ENCODE measurements at regions not wholly inside any gene's neighbourhood (a gene's known extent, or its start where the extent isn't known, plus 50 kb on each side); places are given as distances from the start of the nearest gene placed in this dataset.

DNA sequence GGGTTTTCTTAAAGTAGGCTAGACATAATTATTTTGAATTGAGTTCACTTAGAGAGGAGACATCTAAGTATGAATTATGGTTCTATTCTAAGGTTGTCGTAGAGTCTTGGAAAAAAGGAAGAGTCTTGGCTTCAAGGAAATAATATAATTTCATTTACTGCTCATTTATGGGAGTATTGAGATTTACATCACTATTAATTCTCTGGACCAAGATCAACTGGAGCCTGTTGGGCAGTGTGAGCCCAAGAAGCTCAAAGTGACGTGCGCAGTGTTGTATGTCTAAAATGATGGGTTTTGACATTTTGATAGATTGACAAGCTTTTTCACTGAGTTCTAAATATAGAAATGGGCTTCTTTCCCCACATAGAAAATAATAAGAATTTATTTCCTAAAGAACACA, 154.7 kb downstream of the QPCT start:
- Histone ChIP-seq H3K4me3 (no peak overlapping the region), H3K27ac (no peak overlapping the region), H3K27me3 (peaks cover 0 to 16% (median 0%) of the 10 kb centered on the region in 4 donors), H3K9me3 (no peaks in the 10 kb centered on the region), H3K4me1 (no peaks in the 10 kb centered on the region), H3K36me3 (no peaks in the 10 kb centered on the region)
- 95 to 96% methylated on average over 3 of the region's 3 CpGs for WGBS, 2 donors
- TF ChIP-seq, protein P1, sequence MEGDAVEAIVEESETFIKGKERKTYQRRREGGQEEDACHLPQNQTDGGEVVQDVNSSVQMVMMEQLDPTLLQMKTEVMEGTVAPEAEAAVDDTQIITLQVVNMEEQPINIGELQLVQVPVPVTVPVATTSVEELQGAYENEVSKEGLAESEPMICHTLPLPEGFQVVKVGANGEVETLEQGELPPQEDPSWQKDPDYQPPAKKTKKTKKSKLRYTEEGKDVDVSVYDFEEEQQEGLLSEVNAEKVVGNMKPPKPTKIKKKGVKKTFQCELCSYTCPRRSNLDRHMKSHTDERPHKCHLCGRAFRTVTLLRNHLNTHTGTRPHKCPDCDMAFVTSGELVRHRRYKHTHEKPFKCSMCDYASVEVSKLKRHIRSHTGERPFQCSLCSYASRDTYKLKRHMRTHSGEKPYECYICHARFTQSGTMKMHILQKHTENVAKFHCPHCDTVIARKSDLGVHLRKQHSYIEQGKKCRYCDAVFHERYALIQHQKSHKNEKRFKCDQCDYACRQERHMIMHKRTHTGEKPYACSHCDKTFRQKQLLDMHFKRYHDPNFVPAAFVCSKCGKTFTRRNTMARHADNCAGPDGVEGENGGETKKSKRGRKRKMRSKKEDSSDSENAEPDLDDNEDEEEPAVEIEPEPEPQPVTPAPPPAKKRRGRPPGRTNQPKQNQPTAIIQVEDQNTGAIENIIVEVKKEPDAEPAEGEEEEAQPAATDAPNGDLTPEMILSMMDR (IDR thresholded peaks at IDR 0.05) = no peak
- intact Hi-C loops (cut with DNase I) = no loop called here
- no peak for DNase-seq

DNA sequence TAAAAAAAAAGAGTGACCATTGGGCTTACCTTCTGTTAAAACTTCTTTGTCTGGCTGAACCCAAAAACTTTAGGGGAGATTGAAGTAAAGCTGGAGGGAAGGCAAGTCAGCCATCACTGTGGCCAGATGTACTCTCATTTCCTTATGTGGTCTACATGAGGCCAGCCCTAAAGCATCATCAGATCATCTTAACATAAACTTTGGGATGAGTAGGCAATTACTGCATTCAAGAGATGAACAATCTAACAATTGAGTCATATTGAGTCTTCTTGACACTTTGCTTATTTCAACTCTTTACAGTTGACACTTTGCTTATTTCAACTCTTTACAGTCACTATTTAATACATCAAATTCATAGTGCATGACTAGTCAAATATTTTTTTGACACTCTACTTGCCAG, 155.6 kb downstream of the QPCT start:
- TF ChIP-seq, protein P1 (IDR thresholded peaks at IDR 0.05) = no peak
- no peak for TF ChIP-seq POLR2A (IDR thresholded peaks at IDR 0.05)
- H3K9me3 ChIP-seq = no peaks in the 10 kb centered on the region
- H3K36me3 ChIP-seq = no peaks in the 10 kb centered on the region
- no peak overlapping the region for H3K4me3 ChIP-seq
- no peaks in the 10 kb centered on the region for H3K4me1 ChIP-seq
- peaks cover 0 to 16% (median 0%) of the 10 kb centered on the region in 4 donors for H3K27me3 ChIP-seq
- H3K27ac ChIP-seq = no peak overlapping the region
- intact Hi-C loops (cut with DNase I) = no loop called here
- no peak for DNase-seq

DNA sequence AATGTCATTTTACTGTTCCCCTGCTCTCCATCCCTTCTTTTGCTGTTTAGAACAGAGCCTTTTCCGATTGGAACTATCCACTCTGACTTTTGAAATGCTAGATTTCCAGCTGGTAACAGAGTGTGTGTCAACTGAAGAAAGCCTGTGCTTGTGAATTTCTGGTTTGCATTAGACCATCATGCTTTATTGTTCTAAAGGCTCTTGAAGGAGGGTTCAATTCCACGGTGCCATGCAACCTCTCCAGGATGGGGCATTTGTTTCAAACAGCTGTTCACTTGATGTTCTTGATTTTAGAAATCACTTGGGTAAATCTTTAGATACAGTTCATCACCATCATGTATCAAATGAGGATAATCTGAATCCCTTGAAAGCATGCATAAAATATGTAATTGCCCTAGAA, 156.7 kb downstream of the QPCT start:
- H3K4me1 ChIP-seq = peaks cover 0 to 5% (median 0%) of the 10 kb centered on the region in 3 donors
- no peaks in the 10 kb centered on the region for H3K9me3 ChIP-seq
- no peak overlapping the region for H3K4me3 ChIP-seq
- intact Hi-C loops (cut with DNase I) = no loop called here
- H3K36me3 ChIP-seq = no peaks in the 10 kb centered on the region
- 68% methylated on average over 2 of the region's 2 CpGs for WGBS, 2 donors
- no peak overlapping the region for H3K27ac ChIP-seq
- H3K27me3 ChIP-seq = peaks cover 0 to 16% (median 0%) of the 10 kb centered on the region in 4 donors
- TF ChIP-seq, protein P1 (IDR thresholded peaks at IDR 0.05) = no peak
- TF ChIP-seq POLR2A (IDR thresholded peaks at IDR 0.05) = no peak
- DNase-seq = no peak

DNA sequence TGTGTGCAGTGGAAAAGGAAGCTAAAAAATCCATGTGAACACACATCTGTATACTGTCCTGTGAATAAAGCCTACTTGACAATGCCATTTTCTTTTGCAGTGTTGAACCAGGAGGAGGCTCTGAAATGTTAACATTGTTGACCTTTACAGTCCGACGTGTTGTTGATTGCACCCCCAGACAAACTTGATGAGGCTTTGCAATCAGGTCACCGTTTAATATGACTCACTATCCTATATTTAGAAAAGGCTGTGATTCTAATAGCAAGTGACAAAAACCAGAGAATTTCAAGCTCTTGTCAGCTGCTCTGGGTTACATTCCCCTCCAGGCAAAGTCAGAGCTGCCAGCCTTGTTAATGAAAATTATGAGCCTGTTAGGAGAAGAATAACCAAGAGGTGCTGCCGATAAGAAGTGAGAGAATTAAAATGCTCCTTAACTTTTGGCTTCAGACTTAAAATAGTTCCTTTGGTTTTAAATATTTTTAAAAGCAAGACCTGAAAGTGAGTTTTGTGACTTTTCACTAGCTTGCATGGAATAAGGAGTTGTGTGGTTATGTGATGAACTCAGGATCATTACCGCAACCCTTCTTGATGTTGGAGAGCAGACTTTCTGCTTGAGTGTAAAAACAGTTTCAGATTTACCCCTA, 162.1 kb downstream of the QPCT start:
- DNase-seq = no peak
- intact Hi-C loops (cut with DNase I) = no loop called here
- Histone ChIP-seq H3K36me3 (no peaks in the 10 kb centered on the region), H3K27me3 (peaks cover 0 to 10% (median 0%) of the 10 kb centered on the region in 4 donors), H3K4me3 (no peak overlapping the region), H3K9me3 (no peaks in the 10 kb centered on the region), H3K4me1 (peaks cover 0 to 10% (median 0%) of the 10 kb centered on the region in 3 donors), H3K27ac (no peak overlapping the region)
- TF ChIP-seq, protein P1 (IDR thresholded peaks at IDR 0.05) = no peak
- no peak for TF ChIP-seq POLR2A (IDR thresholded peaks at IDR 0.05)
- WGBS, 2 donors = 45 to 57% methylated on average over 5 of the region's 5 CpGs

DNA sequence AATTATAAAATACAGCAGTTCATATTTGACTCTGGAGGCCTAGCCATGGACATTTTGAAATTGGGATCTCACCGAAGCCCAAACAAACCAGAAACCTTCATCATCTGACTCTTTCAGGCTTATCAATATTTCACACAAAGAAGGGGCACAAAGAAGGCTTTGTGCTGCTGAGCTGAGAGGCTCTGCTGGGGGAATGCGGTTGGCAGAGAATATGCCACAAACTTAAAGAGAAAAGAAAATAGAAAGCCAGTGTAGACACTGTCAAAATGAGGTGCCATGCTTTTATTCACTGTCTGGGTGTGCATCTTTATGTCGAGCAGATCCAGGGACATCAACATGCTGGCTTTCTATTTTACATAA, 162.6 kb downstream of the QPCT start:
- Histone ChIP-seq H3K4me3 (no peak overlapping the region), H3K4me1 (peaks cover 0 to 10% (median 0%) of the 10 kb centered on the region in 3 donors), H3K9me3 (no peaks in the 10 kb centered on the region), H3K27me3 (peaks cover 0 to 6% (median 0%) of the 10 kb centered on the region in 4 donors), H3K27ac (no peak overlapping the region), H3K36me3 (no peaks in the 10 kb centered on the region)
- no peak for DNase-seq
- TF ChIP-seq POLR2A (IDR thresholded peaks at IDR 0.05) = no peak
- TF ChIP-seq, protein P1 (IDR thresholded peaks at IDR 0.05) = no peak
- intact Hi-C loops (cut with DNase I) = no loop called here
- WGBS, 2 donors = 74 to 75% methylated on average over 3 of the region's 3 CpGs
